ENCODE measurements at regions not wholly inside any gene's neighbourhood (a gene's known extent, or its start where the extent isn't known, plus 50 kb on each side); places are given as distances from the start of the nearest gene placed in this dataset.

- Mint-ChIP-seq H3K36me3 (ENCODE audit: insufficient read depth in 1 of 3, low read depth in 3 of 3) (peaks cover 5 to 22% (median 10%) of the 10 kb centered on the region in 3 experiments; a peak in 6 of 7 replicates), H3K4me3 (no peak overlapping the region), H3K4me1 (peaks cover 43 to 52% of the 10 kb centered on the region in 2 experiments), H3K27me3 (ENCODE audit: low read depth) (peaks cover 3% of the 10 kb centered on the region), H3K27ac (peak overlapping the region in 1 of 3 experiments; percentile 24; a peak in 1 of 7 replicates), H3K9me3 (peaks cover 16 to 20% of the 10 kb centered on the region in 2 experiments)
- no peaks in the 10 kb centered on the region for H3K79me2 ChIP-seq (ENCODE audit: insufficient read depth, low read length)
- H2BK15ac ChIP-seq (ENCODE audit: low read depth, low read length) = no peak overlapping the region
- H4K91ac ChIP-seq (ENCODE audit: insufficient read length, low read depth, low read length) = no peak overlapping the region
- no peak overlapping the region for H3K18ac ChIP-seq (ENCODE audit: insufficient read length, low read depth, low read length)
- no peaks in the 10 kb centered on the region; the same call in 1 of the 2 replicates for H3K4me1 ChIP-seq (ENCODE audit: insufficient read depth, low read length)
- H3K4me2 ChIP-seq (ENCODE audit: insufficient read depth, insufficient read length, low read length) = no peak overlapping the region
- H2BK5ac ChIP-seq (ENCODE audit: insufficient read length, low read length) = no peak overlapping the region
- H3K27me3 ChIP-seq (ENCODE audit: insufficient read depth, low read length) = no peaks in the 10 kb centered on the region
- no peak overlapping the region for H3T11ph ChIP-seq (ENCODE audit: low read length)
- H2BK120ac ChIP-seq (ENCODE audit: low read depth, low read length, poor library complexity, severe bottlenecking) = no peak overlapping the region
- no peak overlapping the region for H3K27ac ChIP-seq (ENCODE audit: insufficient read length, low read depth, low read length)
- no peak for DNase-seq
- no peak for TF ChIP-seq CTCF (conservative IDR thresholded peaks at IDR 0.05)
- no peak overlapping the region for H4K5ac ChIP-seq (ENCODE audit: insufficient read length, low read depth, low read length)
- H3K56ac ChIP-seq (ENCODE audit: insufficient read length, low read depth, low read length) = no peak overlapping the region
- H3K23ac ChIP-seq (ENCODE audit: insufficient read length, low read depth, low read length) = no peak overlapping the region
- H4K8ac ChIP-seq (replicated peaks; ENCODE audit: insufficient read length, low read depth, low read length) = no peak overlapping the region
- H2BK20ac ChIP-seq (ENCODE audit: low read depth, low read length, poor library complexity, severe bottlenecking) = no peak overlapping the region
- no peak overlapping the region for H3K9ac ChIP-seq (ENCODE audit: extremely low read depth, insufficient read length, low read length)
- H2AK5ac ChIP-seq (ENCODE audit: insufficient read length, low read length) = no peak overlapping the region
- H3K14ac ChIP-seq (ENCODE audit: insufficient read depth, low read length) = no peak overlapping the region
- H2BK12ac ChIP-seq (ENCODE audit: insufficient read length, low read depth, low read length) = no peak overlapping the region
- H2AFZ ChIP-seq (ENCODE audit: low read length) = no peak overlapping the region
- H3K4ac ChIP-seq (ENCODE audit: low read depth, low read length) = no peak overlapping the region
- WGBS (ENCODE audit: extremely low coverage, insufficient read length, low lambda C conversion rate) = no CpG with 5 or more reads among the region's 1 CpG
- H4K20me1 ChIP-seq (ENCODE audit: control insufficient read depth, insufficient read depth, insufficient read length) = no peaks in the 10 kb centered on the region
- H3K79me1 ChIP-seq (ENCODE audit: insufficient read depth, low read depth, low read length, poor library complexity, severe bottlenecking) = no peaks in the 10 kb centered on the region
- no peaks in the 10 kb centered on the region for H3K9me3 ChIP-seq (ENCODE audit: control insufficient read depth, low read depth, low read length)
- H3K23me2 ChIP-seq (ENCODE audit: insufficient read length, low read depth, low read length, poor library complexity, severe bottlenecking) = no peaks in the 10 kb centered on the region
Observed at GRCh38 chr3:31124373-31124772, 229.9 kb upstream of the GADL1 start.
